Left colon (tissue), 2 donors: ENCODE measurements at regions not wholly inside any gene's neighbourhood (a gene's known extent, or its start where the extent isn't known, plus 50 kb on each side); places are given as distances from the start of the nearest gene placed in this dataset.

ENCODE experiments used
- ATAC-seq: fragments of 200-7000 bp; cut with Tn5 transposase; one replicate; pipeline ENCODE4 v1.9.1; 2020; ENCODE audit warnings: mild to moderate bottlenecking, moderate library complexity
- DNase-seq, 2 donors: peaks; one replicate each; pipeline ENCODE4 v3.0.0-alpha.2; 2020
- intact Hi-C, 2 donors: fragments of 100-400 bp; cut with DNase I in 1 of 2; cut with micrococcal nuclease in 1 of 2; formaldehyde crosslinking; loops; one replicate each; pipeline versions ENCODE4 v1.11.2 to v1.14.0; 2022; cut with DNase I, micrococcal nuclease
- donor health status: DM: no; HTN: no; CAD: no.
- donor health status: DM: yes; HTN: yes; CAD: no.

DNA sequence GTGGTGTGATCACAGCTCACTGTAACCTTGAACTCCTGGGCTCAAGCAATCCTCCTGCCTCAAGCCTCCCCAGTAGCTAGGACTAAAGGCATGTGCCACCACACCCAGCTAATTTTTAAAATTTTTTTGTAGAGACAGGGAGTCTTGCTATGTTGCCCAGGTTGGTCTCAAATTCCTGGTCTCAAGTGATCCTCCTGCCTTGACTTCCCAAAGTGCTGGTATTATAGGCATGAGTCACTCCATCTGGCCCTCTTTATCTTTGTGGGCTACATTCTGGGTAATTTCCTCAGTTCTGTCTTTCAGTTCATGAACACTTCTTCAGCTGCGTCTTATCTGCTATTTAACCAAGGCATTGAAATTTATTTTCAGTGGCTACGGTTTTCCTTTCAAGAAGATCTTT lies 196.6 kb upstream of the IER5L start:
- DNase-seq (no peak), ATAC-seq (no peak)
- intact Hi-C loops = no loop called here

DNA sequence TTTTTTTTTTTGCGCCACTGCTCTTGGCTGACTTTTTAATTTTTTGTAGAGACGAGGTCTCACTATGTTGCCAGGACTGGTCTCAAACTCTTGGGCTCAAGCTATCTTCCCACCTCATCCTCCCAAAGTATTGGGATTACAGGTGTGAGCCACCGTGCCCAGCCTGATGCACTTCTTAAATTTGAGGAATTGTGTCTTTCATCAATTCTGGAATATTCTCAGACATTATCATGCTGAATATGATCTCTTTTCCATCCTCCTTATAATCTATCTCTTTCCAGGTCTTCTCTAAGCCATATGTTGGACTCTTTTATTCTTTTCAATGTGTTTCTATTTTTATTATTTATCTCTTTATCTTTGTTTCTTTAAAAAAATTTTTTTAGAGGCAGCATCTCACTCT lies 196.2 kb upstream of the IER5L start:
- ATAC-seq (no peak), DNase-seq (no peak)
- intact Hi-C loops = no loop called here

DNA sequence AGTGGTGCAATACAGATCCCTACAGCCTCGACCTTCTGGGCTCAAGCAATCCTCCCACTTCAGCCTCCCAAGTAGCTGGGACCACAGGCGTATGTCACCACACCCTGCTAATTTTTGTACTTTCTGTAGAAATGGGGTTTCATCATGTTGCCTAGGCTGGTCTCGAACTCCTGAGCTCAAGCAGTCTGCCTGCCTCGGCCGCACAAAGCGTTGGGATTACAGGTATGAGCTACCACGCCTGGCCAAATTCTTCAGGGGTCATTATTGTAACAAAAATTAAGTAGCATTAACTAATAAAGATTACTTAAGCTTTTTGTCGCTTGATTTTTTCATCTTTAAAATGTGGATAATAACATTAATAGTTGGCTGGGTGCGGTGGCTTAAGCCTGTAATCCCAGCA lies 195.3 kb upstream of the IER5L start:
- intact Hi-C loops = no loop called here
- ATAC-seq = no peak
- DNase-seq = no peak

DNA sequence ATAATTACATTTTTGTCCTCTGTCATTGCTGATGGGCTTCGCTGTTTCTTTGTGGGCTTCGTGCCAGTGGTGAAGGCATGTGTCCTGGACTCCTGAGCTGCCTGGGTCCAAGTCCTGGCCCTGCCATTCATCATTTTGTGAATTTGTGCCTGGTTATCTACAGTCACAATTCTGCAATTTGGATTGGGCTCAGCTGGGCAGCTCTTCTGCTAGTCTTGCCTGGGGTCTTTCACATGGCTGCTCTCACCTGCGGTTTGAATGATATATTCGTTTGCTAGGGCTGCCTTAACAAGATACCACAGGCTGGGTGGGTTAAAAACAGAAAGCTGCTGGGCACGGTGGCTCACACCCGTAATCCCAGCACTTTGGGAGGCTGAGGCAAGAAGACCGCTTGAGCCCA lies 192.7 kb upstream of the IER5L start:
- no peak for DNase-seq
- intact Hi-C loops = no loop called here
- no peak for ATAC-seq

DNA sequence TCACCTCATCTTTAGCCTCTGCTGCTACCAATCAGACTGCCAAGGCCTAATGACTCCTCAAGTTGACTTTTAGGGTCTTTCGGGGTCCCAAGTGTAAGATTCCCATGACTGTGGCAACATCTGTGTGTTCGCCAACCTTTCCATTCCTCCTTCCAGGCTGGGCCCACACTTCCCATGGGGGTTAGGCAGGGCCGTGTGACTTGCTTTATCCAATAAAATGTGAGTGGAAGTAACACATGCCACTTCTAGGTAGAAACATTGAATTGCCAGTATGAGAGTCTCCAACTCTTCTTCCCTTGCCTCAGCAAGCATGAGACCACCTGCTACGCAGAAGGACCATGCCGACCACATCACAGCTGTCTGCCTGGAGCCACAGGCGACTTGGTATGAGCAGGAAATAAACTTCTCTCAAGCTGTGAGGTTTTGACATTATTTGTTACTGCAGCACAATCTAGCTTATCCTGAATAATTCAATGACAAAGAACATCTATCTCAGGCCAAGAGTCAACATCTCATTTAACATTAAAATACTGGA lies 190.4 kb upstream of the IER5L start:
- intact Hi-C loops = no loop called here
- no peak for ATAC-seq
- no peak for DNase-seq

DNA sequence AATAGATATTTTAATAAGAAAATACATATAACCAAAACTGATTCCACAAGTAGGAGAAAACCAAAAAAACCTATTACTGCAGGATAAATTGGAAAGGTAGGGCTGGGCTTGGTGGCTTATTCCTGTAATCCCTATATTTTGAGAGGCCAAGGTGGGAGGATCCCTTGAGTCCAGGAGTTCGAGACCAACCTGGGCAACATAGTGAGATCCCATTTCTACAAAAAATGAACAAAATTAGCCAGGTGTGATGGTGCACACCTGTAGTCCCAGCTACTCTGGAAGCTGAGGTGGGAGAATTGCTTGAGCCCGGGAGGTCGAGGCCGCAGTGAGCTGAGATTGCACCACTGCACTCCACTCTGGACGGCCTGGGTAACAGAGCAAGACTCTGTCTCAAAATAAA lies 189.2 kb upstream of the IER5L start:
- ATAC-seq (no peak), DNase-seq (no peak)
- intact Hi-C loops = no loop called here

DNA sequence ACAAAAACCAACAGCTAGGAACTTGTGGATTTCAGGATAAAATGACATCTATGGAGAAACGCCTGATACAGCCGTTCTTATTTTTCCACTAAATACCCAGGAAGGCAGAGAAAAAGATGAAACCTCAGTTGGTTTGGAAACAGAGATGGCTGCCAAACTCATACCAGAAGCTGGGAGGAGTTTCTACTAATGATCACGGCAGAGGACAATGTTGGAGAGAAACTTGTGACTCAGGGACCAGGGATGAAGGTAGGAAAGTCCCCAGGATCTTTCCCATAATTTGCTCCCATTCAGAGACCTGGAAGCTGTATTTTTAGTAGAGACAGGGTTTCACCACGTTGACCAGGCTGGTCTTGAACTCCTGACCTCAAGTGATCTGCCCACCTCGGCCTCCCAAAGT lies 187.1 kb upstream of the IER5L start:
- no peak for ATAC-seq

DNA sequence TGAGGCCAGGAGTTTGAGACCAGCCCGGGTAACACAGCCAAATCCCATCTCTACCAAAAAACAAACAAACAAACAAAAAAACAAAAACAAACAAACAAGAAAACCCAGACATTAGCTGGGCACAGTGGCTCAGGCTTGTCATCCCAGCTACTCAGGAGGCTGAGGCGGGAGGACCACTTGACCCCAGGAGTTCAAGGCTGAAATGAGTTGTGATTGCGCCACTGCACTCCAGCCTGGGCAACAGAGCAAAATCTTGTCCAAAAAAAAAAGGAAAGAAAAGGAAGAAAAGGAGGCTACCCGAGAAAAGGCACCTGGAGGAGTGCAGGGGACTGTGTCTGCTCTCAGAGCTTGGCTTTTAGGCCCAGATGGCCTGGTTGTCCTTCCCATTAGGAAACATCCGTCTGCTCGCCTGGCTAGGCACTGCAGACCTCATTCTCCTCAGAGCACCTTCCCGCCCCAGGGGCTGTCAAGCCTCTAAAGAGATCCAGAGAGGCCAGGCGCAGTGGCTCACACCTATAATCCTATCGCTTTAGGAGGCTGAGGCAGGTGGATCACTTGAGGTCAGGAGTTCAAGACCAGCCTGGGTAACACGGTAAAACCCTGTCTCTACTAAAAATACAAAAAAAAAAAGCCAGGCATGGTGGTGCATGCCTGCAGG lies 185.3 kb upstream of the IER5L start:
- no peak for ATAC-seq
- intact Hi-C loops = no loop called here
- no peak for DNase-seq

More for the DNA sequence above, 187.1 kb upstream of the IER5L start:
- no peak for DNase-seq
- intact Hi-C loops = no loop called here

DNA sequence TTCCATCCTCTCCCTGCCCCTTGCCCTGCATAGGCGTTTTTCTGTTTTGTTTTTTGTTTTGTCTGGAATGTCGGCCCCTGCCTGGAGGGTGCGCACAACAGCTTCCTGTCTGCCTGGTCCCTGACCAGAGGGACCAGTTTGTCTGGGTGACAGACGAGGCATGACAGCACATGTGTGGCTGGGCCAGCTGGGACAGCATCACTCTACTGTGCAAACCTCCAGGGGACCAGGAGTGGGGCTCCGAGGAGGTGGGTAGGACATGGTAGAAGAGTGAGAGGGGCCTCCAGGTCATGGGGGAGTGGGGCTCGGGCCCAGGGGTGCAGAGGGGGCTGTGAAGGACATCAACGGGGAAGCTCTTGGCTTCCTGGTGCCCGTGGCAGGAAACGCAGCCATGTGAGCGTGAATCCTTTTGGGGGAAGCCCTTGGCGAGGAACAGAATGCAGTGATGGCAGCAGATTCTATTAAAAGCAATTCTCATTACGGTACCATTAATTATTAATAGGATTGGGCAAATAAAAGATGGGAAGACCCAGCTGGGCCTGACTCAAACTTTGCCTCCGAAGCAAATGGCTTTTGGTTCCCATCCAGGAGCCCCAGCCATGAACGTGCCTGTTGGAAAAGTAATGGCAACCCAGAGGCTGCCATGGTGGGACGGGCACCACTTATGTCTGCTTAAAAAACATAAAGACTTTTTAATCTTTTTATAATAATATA lies 184.4 kb upstream of the IER5L start:
- no peak for DNase-seq
- ATAC-seq = no peak
- intact Hi-C loops = no loop called here

DNA sequence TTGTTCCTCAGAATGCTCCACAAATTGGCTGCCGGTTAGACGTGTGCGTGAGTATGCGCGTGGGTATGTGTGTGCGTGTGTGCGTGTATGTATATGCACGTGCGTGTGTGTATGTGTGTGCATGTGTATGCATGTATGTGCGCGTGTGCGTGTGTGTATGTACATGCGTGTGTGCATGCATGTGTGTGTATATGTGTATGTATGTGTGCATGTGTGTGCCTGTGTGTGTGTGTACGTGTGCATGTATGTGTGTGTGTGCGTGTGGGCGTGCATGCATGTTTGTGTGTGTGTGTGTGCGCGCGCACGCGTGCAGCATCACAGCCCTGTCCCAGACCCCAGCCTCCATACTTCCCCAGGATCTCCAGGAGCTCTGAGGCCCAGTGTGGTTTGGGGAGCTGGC lies 183.1 kb upstream of the IER5L start:
- intact Hi-C loops = no loop called here
- DNase-seq (no peak), ATAC-seq (no peak)

DNA sequence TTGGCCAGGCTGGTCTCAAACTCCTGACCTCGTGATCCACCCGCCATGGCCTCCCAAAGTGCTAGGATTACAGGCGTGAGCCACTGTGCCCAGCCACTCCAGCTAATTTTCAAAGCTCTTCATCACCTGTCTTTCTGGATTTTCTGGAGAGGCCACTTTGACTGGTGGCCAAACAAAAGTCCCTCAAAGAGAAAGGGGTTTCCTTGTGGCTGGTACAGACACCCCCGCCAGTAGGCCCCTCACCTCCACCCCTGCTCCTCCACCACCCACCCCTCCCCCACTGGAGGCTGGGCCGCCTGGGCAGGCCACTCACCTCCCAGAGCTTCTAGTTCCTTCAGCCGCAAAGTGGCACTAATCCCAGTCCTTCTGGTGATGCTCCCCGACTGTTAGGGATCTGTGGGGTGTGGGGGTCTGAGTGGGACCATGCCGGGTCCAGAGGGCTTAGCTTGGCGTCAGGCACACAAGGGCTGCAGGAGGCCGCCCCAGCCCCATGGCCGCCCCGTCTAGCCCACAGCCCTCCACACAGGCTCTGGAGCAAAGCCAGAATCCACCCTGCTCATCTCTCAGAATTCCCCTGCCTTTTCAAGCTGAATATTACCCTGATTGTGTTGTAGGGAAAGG lies 182.0 kb upstream of the IER5L start:
- ATAC-seq (no peak), DNase-seq (no peak)
- intact Hi-C loops = no loop called here

DNA sequence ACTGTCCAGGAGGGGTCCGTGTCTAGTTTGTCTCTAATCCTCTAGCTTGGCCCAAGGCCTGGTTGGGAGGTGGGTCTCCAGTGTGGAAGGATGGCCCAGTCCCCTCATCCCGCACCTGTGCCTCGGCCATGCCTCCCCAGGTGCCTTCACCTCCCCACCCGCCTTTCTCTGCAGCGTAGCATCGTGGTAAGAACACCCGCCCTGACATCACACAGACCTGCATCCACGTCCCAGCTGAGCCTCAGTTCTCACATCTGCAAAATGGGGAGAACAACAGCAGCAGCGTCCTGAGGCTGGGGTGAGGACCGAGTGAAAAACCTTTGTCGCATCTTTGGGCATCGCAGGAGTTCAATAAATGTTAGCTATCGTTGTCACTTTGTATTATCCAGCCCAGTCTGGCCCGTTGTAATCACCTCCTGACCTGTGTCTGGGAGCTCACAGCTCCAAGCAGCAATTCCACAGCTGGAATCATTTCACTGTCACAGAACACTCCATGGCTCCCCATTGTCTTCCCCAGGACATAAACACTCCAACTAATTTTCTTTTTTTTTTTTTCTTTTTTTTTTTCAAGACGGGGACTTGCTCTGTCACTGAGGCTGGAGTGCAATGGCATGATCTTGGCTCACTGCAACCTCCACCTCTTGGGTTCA lies 181.2 kb upstream of the IER5L start:
- no peak for ATAC-seq
- intact Hi-C loops = no loop called here
- DNase-seq = no peak

DNA sequence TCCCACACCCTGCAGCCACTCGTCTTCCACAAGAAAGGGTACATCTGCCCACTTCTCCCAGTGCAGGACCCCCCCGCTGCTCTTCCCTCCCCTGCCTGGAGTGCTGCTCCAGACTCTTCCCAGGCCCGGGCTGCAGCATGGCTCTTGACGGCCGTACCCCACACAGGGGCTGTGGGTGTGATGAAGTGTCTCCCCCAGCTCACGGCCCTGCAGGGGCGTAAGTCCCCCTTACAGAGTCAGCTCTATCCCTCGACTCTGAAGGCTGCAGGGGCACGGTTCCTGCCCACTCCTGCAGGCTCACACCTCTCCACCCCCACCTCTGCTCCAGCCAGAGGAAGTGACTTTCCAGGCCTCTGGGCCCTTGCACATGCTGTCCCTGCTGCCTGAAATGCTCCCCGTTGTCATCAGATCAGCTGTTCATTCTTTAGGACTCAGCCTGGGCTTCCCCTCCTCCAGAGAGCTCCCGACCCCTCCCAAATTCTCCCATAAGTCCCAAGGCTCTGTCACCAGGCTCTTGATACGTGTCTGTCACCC lies 180.6 kb upstream of the IER5L start:
- intact Hi-C loops = no loop called here
- ATAC-seq (no peak), DNase-seq (no peak)

DNA sequence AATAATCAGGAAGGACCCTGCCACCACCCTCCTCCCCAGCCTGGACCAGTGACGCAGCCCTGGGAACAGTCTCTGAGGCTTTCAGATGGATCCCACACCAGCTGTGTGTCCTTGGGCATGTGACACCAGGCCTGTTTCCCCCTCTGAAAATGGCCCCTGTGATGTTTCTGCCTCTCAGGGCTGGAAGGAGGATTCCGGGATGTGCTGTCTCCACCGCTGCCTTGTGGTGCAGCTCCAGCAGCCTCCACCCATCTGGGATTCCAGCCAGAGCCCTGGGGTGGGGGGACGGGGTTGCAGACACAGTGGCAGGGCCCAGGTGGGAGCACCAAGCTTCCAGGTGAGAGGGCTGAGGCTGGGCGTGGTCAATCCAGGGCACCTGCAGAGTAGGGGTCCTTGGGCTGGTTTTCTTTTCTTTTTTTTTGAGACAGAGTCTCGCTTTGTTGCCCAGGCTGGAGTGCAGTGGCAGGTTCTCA lies 179.7 kb upstream of the IER5L start:
- intact Hi-C loops = no loop called here
- no peak for ATAC-seq

DNA sequence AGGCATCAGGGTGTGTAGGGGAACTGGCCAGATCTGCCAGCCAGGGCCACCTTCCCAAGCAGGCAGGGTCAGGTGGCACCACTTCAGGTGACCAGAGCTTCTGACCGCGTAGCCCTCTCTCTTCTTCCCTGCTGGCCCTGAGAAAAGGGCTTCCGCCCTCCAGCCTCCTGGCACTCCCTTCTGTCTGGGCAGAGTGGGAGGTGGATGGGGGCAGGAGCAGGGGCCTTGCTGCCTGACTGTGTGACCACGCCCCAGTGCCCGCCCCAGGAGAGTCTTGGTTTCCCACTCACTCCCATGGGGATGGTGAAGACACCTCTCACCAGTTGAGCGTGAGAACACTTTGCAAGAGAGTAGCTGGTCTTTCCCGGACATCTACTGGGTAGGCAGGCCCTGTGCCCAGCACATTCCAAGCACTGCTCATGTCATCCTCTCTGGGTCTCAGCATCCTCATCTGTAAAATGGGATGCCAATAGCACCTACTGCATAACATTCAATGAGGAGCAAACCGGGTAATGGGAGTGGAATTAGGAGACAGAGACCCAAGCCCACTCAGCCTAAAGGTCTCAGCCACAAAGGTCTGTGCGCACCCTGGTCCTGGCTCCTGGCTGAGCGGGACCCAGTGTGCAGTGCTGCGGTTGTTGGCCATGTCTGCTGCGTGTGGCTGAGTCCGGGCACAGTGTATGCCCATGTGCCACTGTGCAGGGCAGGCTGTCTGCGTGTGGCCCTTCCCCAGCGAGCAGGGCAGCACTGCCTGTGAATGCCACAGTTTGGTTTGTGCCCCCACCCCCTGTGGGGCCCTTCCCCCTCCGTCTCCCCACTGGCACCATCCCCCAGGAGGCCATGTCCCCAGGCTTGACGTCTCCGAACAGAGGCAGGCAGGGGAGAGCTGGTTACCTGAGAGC lies 179.1 kb upstream of the IER5L start:
- ATAC-seq (no peak), DNase-seq (no peak)
- intact Hi-C loops = no loop called here

More for the DNA sequence above, 179.7 kb upstream of the IER5L start:
- DNase-seq = no peak

DNA sequence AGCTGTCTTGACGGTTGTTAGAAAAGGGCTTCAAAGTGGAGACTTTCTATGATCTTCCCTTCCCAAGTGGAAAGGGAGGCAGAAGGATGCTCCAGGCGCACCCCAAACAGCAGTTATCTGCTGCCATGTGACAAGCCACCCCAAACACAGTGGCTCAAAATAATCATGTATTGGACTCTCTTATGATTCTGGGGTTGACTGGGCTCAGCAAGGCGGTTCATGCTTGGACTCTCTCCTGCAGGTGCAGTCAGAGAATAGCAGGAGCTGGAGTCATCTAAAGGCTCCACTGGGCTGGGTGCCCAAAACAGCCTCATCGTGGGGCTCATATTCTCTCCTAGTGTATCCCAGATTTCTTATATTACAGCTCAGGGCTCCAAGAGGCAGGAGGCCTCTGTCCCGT lies 177.6 kb upstream of the IER5L start:
- intact Hi-C loops = no loop called here
- ATAC-seq (no peak), DNase-seq (no peak)

DNA sequence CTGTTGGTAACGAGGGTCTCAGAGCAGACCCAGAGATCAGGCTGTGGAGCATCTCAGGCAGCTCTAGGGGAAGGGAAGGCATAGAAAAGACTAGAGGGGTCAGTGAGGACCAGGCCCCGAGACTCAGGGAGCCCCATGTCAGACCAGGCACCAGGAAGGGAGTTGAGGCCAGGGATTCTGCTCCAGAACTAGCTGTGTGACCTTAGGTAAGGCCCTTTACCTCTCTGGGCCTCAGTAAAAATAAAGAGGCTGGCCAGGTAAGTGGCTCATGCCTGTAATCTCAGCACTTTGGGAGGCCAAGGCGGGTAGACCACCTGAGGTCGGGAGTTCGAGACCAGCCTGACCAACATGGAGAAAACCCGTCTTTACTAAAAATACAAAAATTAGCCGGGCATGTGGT lies 176.4 kb upstream of the IER5L start:
- ATAC-seq (no peak), DNase-seq (no peak)
- intact Hi-C loops = no loop called here

DNA sequence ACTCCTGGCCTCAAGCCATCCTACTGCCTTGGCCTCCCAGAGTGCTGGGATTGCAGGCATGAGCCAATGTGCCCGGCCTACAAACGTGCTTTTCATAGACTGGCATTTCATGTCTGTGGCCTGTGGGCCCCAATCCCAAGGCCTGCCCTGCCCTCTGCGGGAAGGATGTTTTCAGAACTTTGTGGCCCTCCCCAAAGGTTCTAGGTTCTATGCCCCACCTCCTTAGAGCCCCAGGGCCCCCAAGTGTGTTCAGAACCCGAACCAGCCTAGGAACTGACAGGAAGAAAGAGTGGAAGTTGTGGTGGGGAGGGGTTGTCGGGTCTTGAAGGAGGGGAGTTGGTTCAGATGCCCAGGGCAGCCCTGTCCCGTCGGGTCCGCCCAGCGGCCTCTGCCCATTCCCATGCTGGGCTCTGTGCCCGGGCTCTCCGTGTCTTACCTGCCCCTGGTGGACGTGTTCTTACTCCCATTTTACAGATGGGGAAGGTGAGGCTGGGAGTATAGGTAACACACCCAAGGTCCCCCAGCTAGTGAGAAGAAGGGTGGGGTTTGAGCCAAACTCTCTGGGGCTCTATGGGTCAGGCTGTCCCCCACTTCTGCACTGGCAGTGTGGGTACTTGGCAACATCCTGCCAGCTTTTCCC lies 175.8 kb upstream of the IER5L start:
- no peak for ATAC-seq
- intact Hi-C loops = no loop called here
- DNase-seq = no peak
